Activated CD4-positive, alpha-beta T cell treated with anti-CD3 and anti-CD28 coated beads, Interleukin-2, amount 10 ng/mL, durations not matched to agents 7 days and 5 days (primary cell): ENCODE measurements at regions not wholly inside any gene's neighbourhood (a gene's known extent, or its start where the extent isn't known, plus 50 kb on each side); places are given as distances from the start of the nearest gene placed in this dataset.

Experiments used
- CTCF ChIA-PET: fragments of 350-600 bp; sonication (Branson Sonifier 250); formaldehyde crosslinking; loops from one replicate; lab custom pipeline; 2021; ENCODE audit warnings: antibody characterized with exemption; lab: Charles Lee
- POLR2A ChIA-PET: fragments of 350-600 bp; sonication (Branson Sonifier 250); formaldehyde crosslinking; loops from one replicate; lab custom pipeline; 2021; ENCODE audit warnings: antibody characterized with exemption; lab: Charles Lee
- DNase-seq: peaks from one replicate; pipeline ENCODE4 v3.0.0-alpha.2; 2020
- H3K27ac Mint-ChIP-seq: one replicate; pipeline ENCODE4 v1.8.0; 2021; ENCODE audit warnings: mild to moderate bottlenecking, moderate library complexity, mixed read lengths
- H3K27me3 Mint-ChIP-seq: one replicate; pipeline ENCODE4 v1.8.0; 2021; ENCODE audit warnings: mixed read lengths
- H3K36me3 Mint-ChIP-seq: one replicate; pipeline ENCODE4 v1.8.0; 2021; ENCODE audit warnings: low read depth, mixed read lengths
- H3K4me1 Mint-ChIP-seq: one replicate; pipeline ENCODE4 v1.8.0; 2021; ENCODE audit warnings: mixed read lengths
- H3K4me3 Mint-ChIP-seq: one replicate; pipeline ENCODE4 v1.8.0; 2021; ENCODE audit warnings: mild to moderate bottlenecking, moderate library complexity, mixed read lengths
- H3K9me3 Mint-ChIP-seq: one replicate; pipeline ENCODE4 v1.8.0; 2021; ENCODE audit warnings: mixed read lengths

DNA sequence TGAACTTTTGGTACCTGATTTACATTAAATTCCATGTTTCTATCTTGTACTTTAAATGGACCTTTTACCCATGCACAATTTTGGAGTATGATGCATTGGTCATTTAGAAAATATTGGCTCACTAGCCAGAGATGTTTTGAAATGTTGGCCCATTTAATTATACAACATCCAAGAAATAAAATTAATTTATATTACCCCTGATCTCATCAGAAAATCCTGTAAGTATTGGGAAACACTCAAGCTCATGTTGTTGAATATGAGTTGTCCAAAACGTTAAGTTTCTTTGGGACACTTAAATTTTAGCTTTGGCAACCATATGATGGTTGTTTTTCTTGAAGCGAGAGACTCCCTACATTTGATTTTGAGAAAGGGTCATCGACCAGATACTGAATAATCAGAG is 492.7 kb downstream of the RPS24 start:
- CTCF ChIA-PET: no interaction called here
- Mint-ChIP-seq H3K36me3 (no peaks in the 10 kb centered on the region), H3K9me3 (no peaks in the 10 kb centered on the region), H3K4me3 (no peak overlapping the region), H3K4me1 (peaks cover under 1% of the 10 kb centered on the region), H3K27ac (no peak overlapping the region), H3K27me3 (peaks cover 2% of the 10 kb centered on the region)
- POLR2A ChIA-PET: no interaction called here
- DNase-seq: no peak

DNA sequence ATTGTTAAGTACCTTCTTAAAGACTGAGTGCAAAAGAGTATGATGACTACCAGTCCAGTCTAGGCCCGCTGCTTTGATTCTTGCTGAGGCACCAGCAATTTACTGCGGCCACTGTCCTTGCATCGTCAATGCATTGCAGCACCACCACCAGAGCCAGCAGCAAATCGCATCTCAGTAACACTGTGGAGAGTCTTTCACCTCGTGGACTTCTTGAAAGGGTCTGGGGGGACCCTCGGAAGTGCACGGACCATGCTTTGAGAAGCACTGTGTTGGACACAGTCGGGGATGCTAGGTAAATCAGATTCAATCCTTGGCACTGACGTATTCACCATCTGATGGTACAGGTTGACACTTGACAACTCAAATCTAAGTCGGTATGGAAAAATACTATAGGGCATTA is 493.6 kb downstream of the RPS24 start:
- CTCF ChIA-PET: no interaction called here

DNA sequence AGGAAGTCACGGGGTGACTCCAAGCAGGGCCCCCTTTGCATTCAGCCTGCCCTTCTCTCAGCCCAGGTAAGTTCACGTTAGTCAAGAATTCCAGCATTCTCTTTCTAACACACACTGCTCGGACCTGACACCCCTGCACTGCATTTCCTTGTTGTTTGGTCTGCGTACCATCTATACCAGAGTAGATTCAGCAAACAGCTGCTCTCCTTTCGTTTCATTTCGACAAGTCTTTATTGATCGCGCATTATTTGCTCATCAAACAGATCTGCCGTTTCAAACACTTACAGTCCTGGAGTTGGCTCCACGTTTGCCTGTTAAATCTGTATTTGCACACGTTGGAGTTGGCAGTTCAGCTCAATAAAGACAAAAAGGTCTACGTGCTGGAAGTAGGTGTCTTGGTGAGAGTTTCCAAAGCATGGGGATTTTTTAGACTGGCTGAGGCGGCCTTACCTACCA is 495.1 kb downstream of the RPS24 start:
- POLR2A ChIA-PET: no interaction called here

More for the DNA sequence above, 493.6 kb downstream of the RPS24 start:
- DNase-seq: no peak
- POLR2A ChIA-PET: no interaction called here
- no peak overlapping the region for H3K27ac Mint-ChIP-seq
- H3K36me3 Mint-ChIP-seq: no peaks in the 10 kb centered on the region
- peaks cover 2% of the 10 kb centered on the region for H3K27me3 Mint-ChIP-seq
- H3K4me3 Mint-ChIP-seq: no peak overlapping the region
- no peaks in the 10 kb centered on the region for H3K4me1 Mint-ChIP-seq
- H3K9me3 Mint-ChIP-seq: no peaks in the 10 kb centered on the region

GRCh38 chr10:78529262-78529661 is 495.6 kb downstream of the RPS24 start:
- Mint-ChIP-seq H3K4me3 (no peak overlapping the region), H3K4me1 (peaks cover 4% of the 10 kb centered on the region), H3K27me3 (peaks cover 4% of the 10 kb centered on the region), H3K27ac (no peak overlapping the region), H3K36me3 (no peaks in the 10 kb centered on the region), H3K9me3 (no peaks in the 10 kb centered on the region)
- POLR2A ChIA-PET: no interaction called here
- DNase-seq: no peak
- CTCF ChIA-PET: no interaction called here

More for the DNA sequence above, 495.1 kb downstream of the RPS24 start:
- CTCF ChIA-PET: no interaction called here
- Mint-ChIP-seq H3K4me1 (peaks cover 4% of the 10 kb centered on the region), H3K27ac (no peak overlapping the region), H3K4me3 (no peak overlapping the region), H3K9me3 (no peaks in the 10 kb centered on the region), H3K36me3 (no peaks in the 10 kb centered on the region), H3K27me3 (peaks cover 4% of the 10 kb centered on the region)
- DNase-seq: no peak

- Mint-ChIP-seq H3K4me3 (no peak overlapping the region), H3K36me3 (no peaks in the 10 kb centered on the region), H3K27me3 (peaks cover 2% of the 10 kb centered on the region), H3K9me3 (no peaks in the 10 kb centered on the region), H3K4me1 (peaks cover 4% of the 10 kb centered on the region), H3K27ac (no peak overlapping the region)
- DNase-seq: no peak
- ChIA-PET CTCF (interaction anchor here (1.8 kb wide), 1 partner anchor 17 kb away, joined by 4 read pairs; no protein-coding TSS in a partner anchor), POLR2A (interaction anchor here (0.7 kb wide), 1 partner anchor 1121 kb away, joined by 3 read pairs; no protein-coding TSS in a partner anchor)
Measured at GRCh38 chr10:78531088-78531487, 497.4 kb downstream of the RPS24 start.

DNA sequence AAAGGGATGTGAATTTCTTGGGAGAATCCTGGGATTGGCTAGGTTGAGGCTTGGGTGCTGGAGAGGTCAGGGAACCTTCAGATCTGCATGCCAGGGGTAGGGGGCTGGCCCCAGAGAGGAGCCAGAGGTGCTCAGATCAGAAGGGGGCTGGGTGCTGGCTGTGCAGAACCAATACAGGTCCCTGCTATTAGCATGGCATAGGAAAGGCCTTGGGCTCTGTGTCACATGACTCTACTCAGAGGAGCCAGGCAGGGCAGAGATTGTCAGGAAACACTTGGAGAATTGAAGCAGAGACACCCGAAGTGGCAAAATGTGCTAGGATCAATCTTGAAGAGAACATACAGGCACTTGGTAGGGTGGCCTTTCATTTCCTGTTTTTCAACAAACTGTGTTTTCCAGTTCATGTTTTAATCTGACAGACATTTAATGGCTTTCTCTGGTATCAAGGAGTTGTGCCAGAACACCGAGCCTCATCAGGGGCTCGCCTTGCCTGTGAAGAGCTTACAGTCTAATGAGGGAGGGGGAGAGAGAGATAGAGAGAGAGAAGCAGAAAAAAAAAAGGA is 498.9 kb downstream of the RPS24 start:
- ChIA-PET POLR2A (no interaction called here), CTCF (no interaction called here)
- peaks cover 4% of the 10 kb centered on the region for H3K4me1 Mint-ChIP-seq
- peaks cover 2% of the 10 kb centered on the region for H3K27me3 Mint-ChIP-seq
- DNase-seq: no peak
- no peak overlapping the region for H3K4me3 Mint-ChIP-seq
- H3K36me3 Mint-ChIP-seq: no peaks in the 10 kb centered on the region
- no peaks in the 10 kb centered on the region for H3K9me3 Mint-ChIP-seq
- H3K27ac Mint-ChIP-seq: peak overlapping the region; percentile 67

DNA sequence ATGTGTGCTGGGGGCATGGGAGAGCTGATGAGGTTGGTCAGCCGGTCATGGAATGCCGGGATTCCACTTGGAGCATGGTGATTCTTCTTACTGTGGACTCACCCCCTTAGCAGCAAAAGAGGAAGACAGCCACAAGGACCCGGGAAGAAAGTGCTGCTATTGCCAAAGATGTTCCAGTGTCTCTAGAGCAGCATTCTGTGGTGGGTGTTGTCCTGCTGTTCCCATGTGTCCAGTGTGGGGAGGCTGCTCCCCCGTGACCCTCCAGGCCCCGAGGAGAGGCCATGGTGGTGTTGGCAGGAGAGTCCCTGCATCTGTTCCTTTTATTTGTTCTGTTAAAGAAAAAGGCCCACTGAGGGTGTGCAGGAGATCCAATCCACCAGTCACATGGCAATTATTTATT is 499.4 kb downstream of the RPS24 start:
- ChIA-PET CTCF (no interaction called here), POLR2A (no interaction called here)
- H3K36me3 Mint-ChIP-seq: no peaks in the 10 kb centered on the region
- peaks cover 4% of the 10 kb centered on the region for H3K4me1 Mint-ChIP-seq
- H3K4me3 Mint-ChIP-seq: no peak overlapping the region
- peaks cover 2% of the 10 kb centered on the region for H3K27me3 Mint-ChIP-seq
- DNase-seq: no peak
- H3K27ac Mint-ChIP-seq: no peak overlapping the region
- H3K9me3 Mint-ChIP-seq: no peaks in the 10 kb centered on the region

GRCh38 chr10:78533776-78534175 is 500.1 kb downstream of the RPS24 start:
- Mint-ChIP-seq H3K9me3 (no peaks in the 10 kb centered on the region), H3K36me3 (no peaks in the 10 kb centered on the region), H3K27ac (no peak overlapping the region), H3K4me1 (peaks cover 4% of the 10 kb centered on the region), H3K27me3 (peaks cover 2% of the 10 kb centered on the region), H3K4me3 (no peak overlapping the region)
- no peak for DNase-seq
- CTCF ChIA-PET: no interaction called here
- POLR2A ChIA-PET: no interaction called here

- POLR2A ChIA-PET: no interaction called here
Measured at GRCh38 chr10:78535716-78536218, 502.1 kb downstream of the RPS24 start.

DNA sequence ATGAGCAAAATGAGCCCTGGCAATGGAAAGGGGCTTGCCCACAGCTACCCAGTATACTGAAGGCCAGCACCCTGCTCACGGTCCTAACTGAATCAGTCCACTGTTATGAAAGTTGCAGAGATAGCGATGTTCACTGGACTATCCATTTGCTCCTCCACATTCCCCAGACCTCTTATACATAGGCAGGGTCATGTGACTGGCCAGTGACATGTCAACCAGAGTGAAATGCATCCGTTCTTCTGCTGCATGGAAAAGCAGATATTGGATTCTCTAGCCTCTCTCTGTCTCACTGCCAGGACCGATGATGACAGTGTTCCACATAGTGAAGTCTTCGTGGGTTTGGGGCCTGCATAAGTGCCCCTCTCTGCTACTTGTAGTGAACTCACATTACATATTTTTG is 503.4 kb downstream of the RPS24 start:
- Mint-ChIP-seq H3K4me1 (peaks cover 11% of the 10 kb centered on the region), H3K27me3 (peaks cover 2% of the 10 kb centered on the region), H3K9me3 (no peaks in the 10 kb centered on the region), H3K36me3 (no peaks in the 10 kb centered on the region), H3K27ac (no peak overlapping the region), H3K4me3 (no peak overlapping the region)
- ChIA-PET POLR2A (no interaction called here), CTCF (interaction anchor here (1.3 kb wide), 1 partner anchor 10 kb away, joined by 3 read pairs; no protein-coding TSS in a partner anchor)
- no peak for DNase-seq

More at GRCh38 chr10:78535716-78536218, 502.1 kb downstream of the RPS24 start:
- no peak for DNase-seq
- no peak overlapping the region for H3K4me3 Mint-ChIP-seq
- H3K27me3 Mint-ChIP-seq: peaks cover 2% of the 10 kb centered on the region
- no peaks in the 10 kb centered on the region for H3K36me3 Mint-ChIP-seq
- CTCF ChIA-PET: no interaction called here
- H3K4me1 Mint-ChIP-seq: peaks cover 4% of the 10 kb centered on the region
- no peak overlapping the region for H3K27ac Mint-ChIP-seq
- H3K9me3 Mint-ChIP-seq: no peaks in the 10 kb centered on the region

- DNase-seq: no peak
- Mint-ChIP-seq H3K9me3 (no peaks in the 10 kb centered on the region), H3K4me1 (peaks cover 13% of the 10 kb centered on the region), H3K4me3 (no peak overlapping the region), H3K36me3 (no peaks in the 10 kb centered on the region), H3K27me3 (no peaks in the 10 kb centered on the region), H3K27ac (no peak overlapping the region)
- POLR2A ChIA-PET: no interaction called here
- CTCF ChIA-PET: no interaction called here
Measured at GRCh38 chr10:78539247-78539766, 505.6 kb downstream of the RPS24 start.

GRCh38 chr10:78540355-78541076 is 506.9 kb downstream of the RPS24 start:
- Mint-ChIP-seq H3K9me3 (no peaks in the 10 kb centered on the region), H3K27ac (peak overlapping the region; percentile 25), H3K4me1 (peaks cover 13% of the 10 kb centered on the region), H3K27me3 (no peaks in the 10 kb centered on the region), H3K36me3 (no peaks in the 10 kb centered on the region), H3K4me3 (no peak overlapping the region)
- DNase-seq: no peak
- CTCF ChIA-PET: no interaction called here
- POLR2A ChIA-PET: no interaction called here

- peak overlapping the region; percentile 86 for H3K27ac Mint-ChIP-seq
- peaks cover 13% of the 10 kb centered on the region for H3K4me1 Mint-ChIP-seq
- POLR2A ChIA-PET: no interaction called here
- DNase-seq: peak; percentile 26
- CTCF ChIA-PET: interaction anchor here (0.9 kb wide), 1 partner anchor 116 kb away, joined by 3 read pairs; no protein-coding TSS in a partner anchor
- no peaks in the 10 kb centered on the region for H3K27me3 Mint-ChIP-seq
- H3K9me3 Mint-ChIP-seq: no peaks in the 10 kb centered on the region
- H3K36me3 Mint-ChIP-seq: no peaks in the 10 kb centered on the region
- no peak overlapping the region for H3K4me3 Mint-ChIP-seq
Measured at GRCh38 chr10:78541481-78542140, 507.9 kb downstream of the RPS24 start.
